ENCODE measurements at regions not wholly inside any gene's neighbourhood (a gene's known extent, or its start where the extent isn't known, plus 50 kb on each side); places are given as distances from the start of the nearest gene placed in this dataset.
"Not testable (repeated sequence)": the region's sequence is repeated elsewhere in the genome, so short reads cannot be mapped to it uniquely, and the experiment has no call there.

DNA sequence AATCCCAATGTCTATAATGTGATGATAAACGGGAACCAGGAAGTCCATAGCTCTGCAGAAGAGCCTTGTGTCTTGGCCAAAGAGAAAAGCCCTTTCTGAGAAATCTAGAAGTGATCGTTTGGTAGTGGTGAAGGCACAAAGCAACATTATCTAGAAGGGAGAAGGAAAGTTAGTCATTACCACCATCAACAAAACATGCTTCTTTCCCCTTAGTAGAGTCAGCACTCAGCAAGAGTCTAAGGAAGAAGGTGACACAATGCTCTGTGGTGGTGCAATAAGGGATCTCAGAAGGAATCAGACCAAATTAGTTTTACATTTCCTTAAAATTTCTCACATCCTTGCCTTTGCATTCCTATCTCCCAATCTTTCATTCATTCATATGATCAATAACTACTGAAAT is 134.4 kb upstream of the PRDX6 start:
- no peak for DNase-seq (ENCODE audit: low spot score)

GRCh38 chr1:173344034-173344743 is 132.9 kb upstream of the PRDX6 start:
- DNase-seq (ENCODE audit: low spot score) = no peak

DNA sequence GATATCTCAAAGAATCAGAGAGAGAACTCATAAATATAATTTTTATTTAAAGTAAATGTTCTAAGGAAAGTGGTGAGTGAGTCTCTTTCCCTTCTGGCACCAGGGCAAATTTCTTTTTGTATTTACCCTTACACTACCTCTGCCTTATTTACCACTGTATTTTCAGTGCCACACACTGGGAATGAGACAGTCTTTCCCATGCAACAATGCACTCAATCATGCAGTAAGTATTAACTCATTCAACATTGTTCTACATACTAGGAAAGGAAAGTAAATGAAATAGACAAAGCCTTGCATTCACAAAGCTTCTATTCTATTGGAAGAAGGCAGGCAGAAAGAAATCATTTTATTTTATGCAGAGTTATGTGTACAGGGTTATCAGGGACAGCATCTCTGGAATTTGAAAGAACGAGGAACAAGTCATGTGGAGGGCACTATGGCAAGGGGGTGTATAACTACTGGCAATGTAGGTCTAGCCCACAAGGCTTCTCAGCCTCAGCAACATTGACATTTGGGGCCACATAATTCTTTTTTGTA is 129.8 kb upstream of the PRDX6 start:
- no peak for DNase-seq (ENCODE audit: low spot score)

GRCh38 chr1:173352635-173353034 is 124.5 kb upstream of the PRDX6 start:
- not testable (repeated sequence) for DNase-seq (ENCODE audit: low spot score)

GRCh38 chr1:173353350-173353749 is 123.8 kb upstream of the PRDX6 start:
- no peak for DNase-seq (ENCODE audit: low spot score)

- no peak for DNase-seq (ENCODE audit: low spot score)
Observed at GRCh38 chr1:173354937-173355280, 122.2 kb upstream of the PRDX6 start.

- no peak for DNase-seq (ENCODE audit: low spot score)
Observed at GRCh38 chr1:173355281-173356031, 121.7 kb upstream of the PRDX6 start.

GRCh38 chr1:173356191-173356762 is 120.9 kb upstream of the PRDX6 start:
- no peak for DNase-seq (ENCODE audit: low spot score)

DNA sequence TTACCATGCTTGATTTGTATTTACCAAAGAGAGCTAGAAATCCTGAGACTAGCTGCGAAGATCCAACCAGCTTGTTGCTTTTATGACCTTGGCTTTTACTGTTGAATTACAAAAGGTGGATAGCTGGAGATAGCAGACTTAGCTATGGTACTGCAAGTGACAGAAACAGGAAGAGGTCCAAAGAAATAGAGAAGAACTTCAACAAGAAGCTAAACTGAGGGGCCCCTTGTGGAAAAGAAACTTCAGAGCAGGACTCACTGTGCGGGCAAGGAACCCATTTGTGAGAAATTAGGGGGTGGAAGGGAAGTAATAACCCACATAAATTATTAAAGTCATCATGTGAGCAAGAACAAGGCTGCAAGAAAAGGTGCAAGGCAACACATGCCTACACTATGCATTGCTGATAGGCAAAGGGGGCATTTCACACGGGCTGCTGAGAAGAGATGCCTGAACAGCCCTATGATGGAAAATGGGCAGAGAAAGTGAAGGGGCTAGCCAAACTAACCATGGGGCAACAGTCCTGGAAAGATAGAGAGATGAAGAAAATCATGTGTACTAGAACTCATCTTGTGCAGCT is 116.6 kb upstream of the PRDX6 start:
- no peak for DNase-seq (ENCODE audit: low spot score)

GRCh38 chr1:173362543-173362942 is 114.6 kb upstream of the PRDX6 start:
- DNase-seq (ENCODE audit: low spot score) = no peak

GRCh38 chr1:173364827-173365226 is 112.3 kb upstream of the PRDX6 start:
- no peak for DNase-seq (ENCODE audit: low spot score)

- DNase-seq (ENCODE audit: low spot score) = no peak
Observed at GRCh38 chr1:173365341-173365740, 111.8 kb upstream of the PRDX6 start.

DNA sequence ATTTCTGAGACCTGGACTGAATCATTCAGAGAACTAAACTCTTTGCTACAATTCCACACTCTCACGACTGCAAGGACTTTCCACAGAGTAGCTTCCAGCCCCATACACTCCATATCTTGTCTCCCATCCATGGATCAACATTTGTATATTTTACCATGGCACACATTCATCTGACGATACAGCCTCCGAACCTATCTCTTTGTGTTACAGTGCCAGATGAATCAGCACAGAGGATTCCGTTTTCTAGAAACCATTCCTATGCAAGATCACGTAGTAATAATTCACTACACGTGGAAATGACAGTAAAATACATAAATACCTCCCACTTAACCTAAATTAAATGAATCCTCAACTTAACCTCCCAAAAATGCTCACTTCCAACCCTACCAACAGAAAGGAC is 110.0 kb upstream of the PRDX6 start:
- no peak for DNase-seq (ENCODE audit: low spot score)

GRCh38 chr1:173370586-173370985 is 106.5 kb upstream of the PRDX6 start:
- not testable (repeated sequence) for DNase-seq (ENCODE audit: low spot score)

- not testable (repeated sequence) for DNase-seq (ENCODE audit: low spot score)
Observed at GRCh38 chr1:173376065-173376464, 101.1 kb upstream of the PRDX6 start.

GRCh38 chr1:173377266-173377665 is 99.9 kb upstream of the PRDX6 start:
- DNase-seq (ENCODE audit: low spot score) = no peak

- no peak for DNase-seq (ENCODE audit: low spot score)
Observed at GRCh38 chr1:173383351-173383750, 93.8 kb upstream of the PRDX6 start.

DNA sequence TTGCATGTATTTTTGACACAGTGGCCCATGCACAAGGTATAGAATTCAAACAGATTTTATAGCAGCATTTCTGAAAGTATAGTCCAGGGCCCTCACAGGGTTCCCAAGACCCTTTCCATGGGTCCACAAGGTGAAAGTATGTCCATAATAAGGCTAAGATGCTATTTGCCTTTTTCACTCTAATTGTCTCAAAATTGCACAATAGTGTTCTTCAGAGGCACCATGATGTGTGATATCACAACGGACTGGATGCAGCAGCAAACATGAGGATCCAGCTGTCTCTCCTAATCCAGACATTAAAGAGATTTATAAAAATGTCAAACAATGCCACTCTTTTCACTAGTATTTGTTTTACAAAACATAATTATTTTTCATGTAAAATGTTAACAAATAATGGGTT is 88.8 kb upstream of the PRDX6 start:
- DNase-seq (ENCODE audit: low spot score) = no peak

GRCh38 chr1:173392895-173393658 is 84.1 kb upstream of the PRDX6 start:
- DNase-seq (ENCODE audit: low spot score) = peak; percentile 31

GRCh38 chr1:173393659-173394000 is 83.5 kb upstream of the PRDX6 start:
- DNase-seq (ENCODE audit: low spot score) = no peak

- not testable (repeated sequence) for DNase-seq (ENCODE audit: low spot score)
Observed at GRCh38 chr1:173394813-173395212, 82.3 kb upstream of the PRDX6 start.

GRCh38 chr1:173395762-173396161 is 81.4 kb upstream of the PRDX6 start:
- no peak for DNase-seq (ENCODE audit: low spot score)
